GM11168 (cell line): ENCODE measurements at regions not wholly inside any gene's neighbourhood (a gene's known extent, or its start where the extent isn't known, plus 50 kb on each side); places are given as distances from the start of the nearest gene placed in this dataset.

Experiments used
- in situ Hi-C: fragments of 300-500 bp; cut with MboI; formaldehyde crosslinking; loops from one replicate; pipeline ENCODE4 v1.12.0; 2022; ENCODE audit warnings: low sequenced_read_pairs; ENCODE audit not compliant: unreplicated experiment

GRCh38 chr10:129360046-129360445 is 107.0 kb upstream of the MGMT start:
- in situ Hi-C loops, result no loop called here

- in situ Hi-C loops, result no loop called here
Measured at GRCh38 chr10:129361676-129362376, 105.2 kb upstream of the MGMT start.

- in situ Hi-C loops, result no loop called here
Measured at GRCh38 chr10:129364949-129365348, 102.1 kb upstream of the MGMT start.

- in situ Hi-C loops, result no loop called here
Measured at GRCh38 chr10:129365767-129366402, 101.2 kb upstream of the MGMT start.

GRCh38 chr10:129366450-129366849 is 100.6 kb upstream of the MGMT start:
- in situ Hi-C loops, result no loop called here

GRCh38 chr10:129369566-129369965 is 97.5 kb upstream of the MGMT start:
- in situ Hi-C loops, result no loop called here

GRCh38 chr10:129371541-129371940 is 95.5 kb upstream of the MGMT start:
- in situ Hi-C loops, result no loop called here

GRCh38 chr10:129372172-129372571 is 94.9 kb upstream of the MGMT start:
- in situ Hi-C loops, result no loop called here

- in situ Hi-C loops, result no loop called here
Measured at GRCh38 chr10:129373231-129373630, 93.8 kb upstream of the MGMT start.

- in situ Hi-C loops, result no loop called here
Measured at GRCh38 chr10:129373718-129374117, 93.3 kb upstream of the MGMT start.

- in situ Hi-C loops, result no loop called here
Measured at GRCh38 chr10:129375171-129375570, 91.9 kb upstream of the MGMT start.

GRCh38 chr10:129375912-129376311 is 91.1 kb upstream of the MGMT start:
- in situ Hi-C loops, result no loop called here

GRCh38 chr10:129380279-129380678 is 86.8 kb upstream of the MGMT start:
- in situ Hi-C loops, result no loop called here

- in situ Hi-C loops, result no loop called here
Measured at GRCh38 chr10:129381741-129382140, 85.3 kb upstream of the MGMT start.

GRCh38 chr10:129382401-129382800 is 84.6 kb upstream of the MGMT start:
- in situ Hi-C loops, result no loop called here

- in situ Hi-C loops, result no loop called here
Measured at GRCh38 chr10:129383651-129384050, 83.4 kb upstream of the MGMT start.

GRCh38 chr10:129385600-129385999 is 81.4 kb upstream of the MGMT start:
- in situ Hi-C loops, result no loop called here

GRCh38 chr10:129386415-129387257 is 80.4 kb upstream of the MGMT start:
- in situ Hi-C loops, result no loop called here

GRCh38 chr10:129387258-129387525 is 79.8 kb upstream of the MGMT start:
- in situ Hi-C loops, result no loop called here

GRCh38 chr10:129388435-129388834 is 78.6 kb upstream of the MGMT start:
- in situ Hi-C loops, result no loop called here

GRCh38 chr10:129389194-129389593 is 77.8 kb upstream of the MGMT start:
- in situ Hi-C loops, result no loop called here
